Lower leg skin (tissue), 3 donors: ENCODE measurements at regions not wholly inside any gene's neighbourhood (a gene's known extent, or its start where the extent isn't known, plus 50 kb on each side); places are given as distances from the start of the nearest gene placed in this dataset.

Experiments used
- CTCF ChIP-seq, 3 donors: fragments of 450-650 bp; IDR thresholded peaks; one replicate each; pipeline ENCODE4 v1.5.1; 2016; ENCODE audit warnings: antibody characterized with exemption in 3 of 3, mild to moderate bottlenecking in 3 of 3, moderate library complexity in 2 of 3
- POLR2A ChIP-seq, 2 donors: fragments of 450-650 bp; IDR thresholded peaks; one replicate each; pipeline ENCODE4 v1.6.1; 2016 to 2017; ENCODE audit warnings: antibody characterized with exemption in 2 of 2, mild to moderate bottlenecking in 1 of 2, moderate library complexity in 1 of 2

GRCh38 chr5:21665524-21665923, 1187.6 kb downstream of the CDH12 start:
- TF ChIP-seq CTCF (IDR thresholded peaks at IDR 0.05) = no peak
- no peak for TF ChIP-seq POLR2A (IDR thresholded peaks at IDR 0.05)
